ENCODE measurements at regions not wholly inside any gene's neighbourhood (a gene's known extent, or its start where the extent isn't known, plus 50 kb on each side); places are given as distances from the start of the nearest gene placed in this dataset.

- TF ChIP-seq, protein P1, sequence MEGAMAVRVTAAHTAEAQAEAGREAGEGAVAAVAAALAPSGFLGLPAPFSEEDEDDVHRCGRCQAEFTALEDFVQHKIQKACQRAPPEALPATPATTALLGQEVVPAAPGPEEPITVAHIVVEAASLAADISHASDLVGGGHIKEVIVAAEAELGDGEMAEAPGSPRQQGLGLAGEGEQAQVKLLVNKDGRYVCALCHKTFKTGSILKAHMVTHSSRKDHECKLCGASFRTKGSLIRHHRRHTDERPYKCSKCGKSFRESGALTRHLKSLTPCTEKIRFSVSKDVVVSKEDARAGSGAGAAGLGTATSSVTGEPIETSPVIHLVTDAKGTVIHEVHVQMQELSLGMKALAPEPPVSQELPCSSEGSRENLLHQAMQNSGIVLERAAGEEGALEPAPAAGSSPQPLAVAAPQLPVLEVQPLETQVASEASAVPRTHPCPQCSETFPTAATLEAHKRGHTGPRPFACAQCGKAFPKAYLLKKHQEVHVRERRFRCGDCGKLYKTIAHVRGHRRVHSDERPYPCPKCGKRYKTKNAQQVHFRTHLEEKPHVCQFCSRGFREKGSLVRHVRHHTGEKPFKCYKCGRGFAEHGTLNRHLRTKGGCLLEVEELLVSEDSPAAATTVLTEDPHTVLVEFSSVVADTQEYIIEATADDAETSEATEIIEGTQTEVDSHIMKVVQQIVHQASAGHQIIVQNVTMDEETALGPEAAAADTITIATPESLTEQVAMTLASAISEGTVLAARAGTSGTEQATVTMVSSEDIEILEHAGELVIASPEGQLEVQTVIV (IDR thresholded peaks at IDR 0.05; ENCODE audit: borderline replicate concordance, partially characterized antibody): no peak
- TF ChIP-seq CREB1 (IDR thresholded peaks at IDR 0.05; ENCODE audit: low read depth) (no peak), SPI1 (IDR thresholded peaks at IDR 0.05; ENCODE audit: borderline replicate concordance, insufficient read depth, low read depth, low read length) (no peak)
Observed at GRCh38 chr4:148716431-148717052, 274.3 kb upstream of the NR3C2 start (continued).

- no peak overlapping the region for H3K4me2 ChIP-seq (ENCODE audit: control insufficient read depth, insufficient read depth)
- H3K9me3 ChIP-seq (replicated peaks; ENCODE audit: control insufficient read depth, insufficient read depth, low read length): no peaks in the 10 kb centered on the region
- H3K36me3 ChIP-seq (ENCODE audit: control insufficient read depth in 2 of 2, insufficient read depth in 2 of 2, low read length in 1 of 2): no peaks in the 10 kb centered on the region
- intact Hi-C loops (cut with micrococcal nuclease; ENCODE audit: unreplicated experiment): no loop called here
- no peak overlapping the region for H3K4me3 ChIP-seq
- CTCF ChIA-PET: no interaction called here
- SMC1A ChIA-PET (ENCODE audit: uncharacterized antibody, unreplicated experiment): no interaction called here
- no peaks in the 10 kb centered on the region for H3K4me1 ChIP-seq (ENCODE audit: control insufficient read depth, insufficient read depth, low read length)
- H3K79me2 ChIP-seq (ENCODE audit: control insufficient read depth, insufficient read depth, low read length): no peaks in the 10 kb centered on the region
- no peak for FAIRE-seq
- no peak overlapping the region for H2AFZ ChIP-seq (ENCODE audit: control insufficient read depth, low read depth, low read length)
- WGBS (ENCODE audit: insufficient coverage, insufficient replicate concordance, low lambda C conversion rate, missing lambda C conversion rate): 0% methylated on average over 1 of the region's 1 CpG
- no peak overlapping the region for H3K9ac ChIP-seq (ENCODE audit: control insufficient read depth, insufficient read depth, low read length)
- ATAC-seq: no peak
- in situ Hi-C loops (cut with MboI): no loop called here
- RAD21 ChIA-PET (ENCODE audit: unreplicated experiment): no interaction called here
- BruUV-seq (replicated peaks): no TSS peak
- POLR2A ChIA-PET: no interaction called here
- TF ChIP-seq NR2C1 (IDR thresholded peaks at IDR 0.05) (no peak), RAD21 (IDR thresholded peaks at IDR 0.05; ENCODE audit: insufficient read depth, low read depth, low read length) (no peak), HSF1 (IDR thresholded peaks at IDR 0.05; ENCODE audit: low read depth, low read length) (no peak), RFX5 (IDR thresholded peaks at IDR 0.05; ENCODE audit: low read depth, low read length) (no peak), MEF2A (IDR thresholded peaks at IDR 0.05; ENCODE audit: insufficient read depth, low read depth, low read length) (no peak), TCF3 (IDR thresholded peaks at IDR 0.05; ENCODE audit: borderline replicate concordance, insufficient read depth, low read depth, low read length) (no peak)
- TF ChIP-seq, protein P2, sequence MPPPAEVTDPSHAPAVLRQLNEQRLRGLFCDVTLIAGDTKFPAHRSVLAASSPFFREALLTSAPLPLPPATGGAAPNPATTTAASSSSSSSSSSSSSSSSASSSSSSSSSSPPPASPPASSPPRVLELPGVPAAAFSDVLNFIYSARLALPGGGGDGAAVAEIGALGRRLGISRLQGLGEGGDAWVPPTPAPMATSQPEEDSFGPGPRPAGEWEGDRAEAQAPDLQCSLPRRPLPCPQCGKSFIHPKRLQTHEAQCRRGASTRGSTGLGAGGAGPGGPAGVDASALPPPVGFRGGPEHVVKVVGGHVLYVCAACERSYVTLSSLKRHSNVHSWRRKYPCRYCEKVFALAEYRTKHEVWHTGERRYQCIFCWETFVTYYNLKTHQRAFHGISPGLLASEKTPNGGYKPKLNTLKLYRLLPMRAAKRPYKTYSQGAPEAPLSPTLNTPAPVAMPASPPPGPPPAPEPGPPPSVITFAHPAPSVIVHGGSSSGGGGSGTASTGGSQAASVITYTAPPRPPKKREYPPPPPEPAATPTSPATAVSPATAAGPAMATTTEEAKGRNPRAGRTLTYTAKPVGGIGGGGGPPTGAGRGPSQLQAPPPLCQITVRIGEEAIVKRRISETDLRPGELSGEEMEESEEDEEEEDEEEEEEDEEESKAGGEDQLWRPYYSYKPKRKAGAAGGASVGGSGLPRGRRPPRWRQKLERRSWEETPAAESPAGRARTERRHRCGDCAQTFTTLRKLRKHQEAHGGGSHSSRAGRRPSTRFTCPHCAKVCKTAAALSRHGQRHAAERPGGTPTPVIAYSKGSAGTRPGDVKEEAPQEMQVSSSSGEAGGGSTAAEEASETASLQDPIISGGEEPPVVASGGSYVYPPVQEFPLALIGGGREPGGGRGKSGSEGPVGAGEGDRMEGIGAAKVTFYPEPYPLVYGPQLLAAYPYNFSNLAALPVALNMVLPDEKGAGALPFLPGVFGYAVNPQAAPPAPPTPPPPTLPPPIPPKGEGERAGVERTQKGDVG (CRISPR knock-in tag; IDR thresholded peaks at IDR 0.05): no peak
- H3K27ac ChIP-seq (ENCODE audit: control insufficient read depth, insufficient read depth): no peak overlapping the region
- H4K20me1 ChIP-seq (ENCODE audit: control insufficient read depth, insufficient read depth): no peaks in the 10 kb centered on the region
- no peak for DNase-seq (ENCODE audit: low read depth, low spot score)
- H3K27me3 ChIP-seq (replicated peaks in 1 of 2; ENCODE audit: control insufficient read depth in 2 of 2, insufficient read depth in 2 of 2, low read length in 1 of 2): no peaks in the 10 kb centered on the region
Observed at GRCh38 chr4:148704291-148704690, 262.1 kb upstream of the NR3C2 start.

Measured in GM12878 (cell line).